Astrocyte (in vitro differentiated cells and primary cell): ENCODE measurements at regions not wholly inside any gene's neighbourhood (a gene's known extent, or its start where the extent isn't known, plus 50 kb on each side); places are given as distances from the start of the nearest gene placed in this dataset.

ENCODE experiments used
- EZH2 ChIP-seq: IDR thresholded peaks from 2 replicates; pipeline ENCODE4 v1.6.1; 2012; ENCODE audit warnings: mild to moderate bottlenecking, low read length, inconsistent platforms; ENCODE audit not compliant: insufficient read depth
- TF ChIP-seq, protein P1 (sequence below): IDR thresholded peaks from 2 replicates; pipeline ENCODE4 v1.5.1; 2011; ENCODE audit warnings: low read depth, mild to moderate bottlenecking, inconsistent platforms, low read length, moderate library complexity; ENCODE audit not compliant: insufficient read depth

DNA sequence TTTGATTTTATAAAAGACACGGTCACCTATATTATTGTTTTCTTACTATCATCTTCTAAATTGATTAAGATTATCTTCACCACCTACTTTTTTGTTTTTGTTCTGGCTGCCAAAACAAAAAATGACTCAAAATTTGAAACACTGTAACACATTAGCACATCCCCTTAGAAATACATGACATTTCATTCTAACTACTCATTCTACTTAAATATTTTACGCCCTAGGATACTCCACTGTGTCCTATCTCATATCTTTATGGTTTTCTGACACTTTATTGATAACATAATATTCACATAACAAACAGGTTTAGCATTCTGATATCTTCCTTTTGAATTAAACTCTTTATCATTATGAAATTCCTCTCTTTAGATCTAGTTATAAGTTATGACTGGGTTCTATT, 656.2 kb downstream of the GBE1 start:
- TF ChIP-seq, protein P1, sequence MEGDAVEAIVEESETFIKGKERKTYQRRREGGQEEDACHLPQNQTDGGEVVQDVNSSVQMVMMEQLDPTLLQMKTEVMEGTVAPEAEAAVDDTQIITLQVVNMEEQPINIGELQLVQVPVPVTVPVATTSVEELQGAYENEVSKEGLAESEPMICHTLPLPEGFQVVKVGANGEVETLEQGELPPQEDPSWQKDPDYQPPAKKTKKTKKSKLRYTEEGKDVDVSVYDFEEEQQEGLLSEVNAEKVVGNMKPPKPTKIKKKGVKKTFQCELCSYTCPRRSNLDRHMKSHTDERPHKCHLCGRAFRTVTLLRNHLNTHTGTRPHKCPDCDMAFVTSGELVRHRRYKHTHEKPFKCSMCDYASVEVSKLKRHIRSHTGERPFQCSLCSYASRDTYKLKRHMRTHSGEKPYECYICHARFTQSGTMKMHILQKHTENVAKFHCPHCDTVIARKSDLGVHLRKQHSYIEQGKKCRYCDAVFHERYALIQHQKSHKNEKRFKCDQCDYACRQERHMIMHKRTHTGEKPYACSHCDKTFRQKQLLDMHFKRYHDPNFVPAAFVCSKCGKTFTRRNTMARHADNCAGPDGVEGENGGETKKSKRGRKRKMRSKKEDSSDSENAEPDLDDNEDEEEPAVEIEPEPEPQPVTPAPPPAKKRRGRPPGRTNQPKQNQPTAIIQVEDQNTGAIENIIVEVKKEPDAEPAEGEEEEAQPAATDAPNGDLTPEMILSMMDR, result no peak
- TF ChIP-seq EZH2, result no peak
